Activated effector memory CD4-positive, alpha-beta T cell treated with anti-CD3 and anti-CD28 coated beads, Interleukin-2, amount 50 U/mL, for 16 hours (primary cell): ENCODE measurements at regions not wholly inside any gene's neighbourhood (a gene's known extent, or its start where the extent isn't known, plus 50 kb on each side); places are given as distances from the start of the nearest gene placed in this dataset.

Experiments
- DNase-seq: peaks from one replicate; pipeline ENCODE4 v3.0.0-alpha.2; 2020

DNA sequence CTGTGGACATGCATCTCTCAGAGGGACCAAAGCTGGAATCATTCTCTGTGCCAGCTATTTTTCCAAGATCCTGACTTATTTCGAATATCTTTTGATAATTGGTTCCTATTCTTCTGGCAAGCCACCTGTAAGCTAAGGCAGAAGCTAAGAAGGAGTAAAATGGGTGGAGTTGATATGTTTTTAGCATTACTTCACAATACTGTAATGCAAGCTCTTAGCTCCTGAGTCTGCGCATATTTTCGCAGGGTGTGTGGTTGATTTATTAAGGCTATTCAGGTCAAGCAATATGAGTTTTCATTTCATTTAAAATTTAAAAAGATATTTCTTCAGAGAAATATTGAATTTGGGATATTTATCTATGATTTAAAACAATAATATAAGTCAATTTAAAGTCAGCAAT lies 158.5 kb upstream of the ADAMTS16 start:
- no peak for DNase-seq

GRCh38 chr5:4983701-4984100 lies 156.4 kb upstream of the ADAMTS16 start:
- no peak for DNase-seq

GRCh38 chr5:4984461-4984860 lies 155.7 kb upstream of the ADAMTS16 start:
- DNase-seq = no peak

DNA sequence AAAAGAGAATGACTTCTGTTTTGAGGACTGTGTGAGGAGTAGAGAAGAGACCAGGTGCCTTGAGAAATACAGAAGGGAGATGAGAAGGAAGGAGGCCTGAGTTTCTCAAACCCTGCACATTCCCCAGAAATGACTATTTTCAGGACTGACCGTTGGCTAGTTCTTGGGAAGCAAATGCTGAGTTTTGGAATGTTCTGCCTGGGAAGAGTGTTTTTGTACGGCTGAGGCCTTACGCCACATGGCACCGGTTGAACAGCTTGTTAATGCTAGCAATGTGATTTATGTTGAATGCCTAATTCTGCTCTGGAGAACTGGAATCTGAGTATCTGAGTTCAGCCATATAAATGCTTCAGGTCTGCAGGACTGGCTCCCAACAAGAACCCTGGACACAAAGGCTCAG lies 152.7 kb upstream of the ADAMTS16 start:
- DNase-seq = no peak

DNA sequence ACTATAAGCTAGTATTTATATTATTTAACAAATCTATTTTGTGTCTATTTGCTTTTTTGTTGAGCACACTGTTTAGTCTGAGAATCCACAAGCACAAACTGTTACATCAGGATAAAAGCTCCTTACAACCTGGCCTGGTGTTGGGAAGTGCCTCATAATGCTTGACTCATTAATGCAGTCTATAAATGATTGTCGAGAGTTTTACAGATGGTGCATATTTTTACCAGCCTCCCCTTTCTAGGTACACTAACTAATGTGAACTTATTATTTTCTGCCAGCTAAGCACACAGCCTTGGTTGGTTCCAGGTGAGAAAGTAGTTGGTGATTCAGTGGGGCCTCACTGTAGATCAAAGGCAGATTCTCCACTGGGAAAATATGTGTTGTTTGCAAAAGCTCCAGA lies 151.0 kb upstream of the ADAMTS16 start:
- no peak for DNase-seq

- no peak for DNase-seq
These were observed 150.1 kb upstream of the ADAMTS16 start for GRCh38 chr5:4990017-4990416.

GRCh38 chr5:4990462-4990861 lies 149.7 kb upstream of the ADAMTS16 start:
- DNase-seq = no peak

- no peak for DNase-seq
These were observed 148.2 kb upstream of the ADAMTS16 start for GRCh38 chr5:4991925-4992324.

- DNase-seq = no peak
These were observed 145.1 kb upstream of the ADAMTS16 start for GRCh38 chr5:4995014-4995413.

- DNase-seq = no peak
These were observed 134.8 kb upstream of the ADAMTS16 start for GRCh38 chr5:5005353-5005752.

DNA sequence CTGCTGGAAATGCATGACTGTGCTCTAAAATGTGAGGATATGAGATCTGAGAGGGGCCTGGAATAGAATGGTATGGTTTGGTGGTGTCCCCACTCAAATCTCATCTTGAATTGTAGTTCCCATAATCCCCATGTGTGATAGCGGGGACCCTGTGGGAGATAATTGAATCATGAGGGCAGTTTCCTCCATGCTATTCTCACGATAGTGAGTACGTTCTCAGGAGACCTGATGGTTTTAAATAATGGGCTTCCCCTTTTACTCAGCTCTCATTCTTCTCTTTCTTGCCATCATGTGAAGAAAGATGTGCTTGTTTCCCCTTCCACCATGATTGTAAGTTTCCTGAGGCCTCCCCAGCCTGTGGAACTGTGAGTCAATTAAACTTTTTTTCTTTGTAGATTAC lies 133.6 kb upstream of the ADAMTS16 start:
- DNase-seq = no peak

GRCh38 chr5:5009240-5009639 lies 130.9 kb upstream of the ADAMTS16 start:
- no peak for DNase-seq

GRCh38 chr5:5011151-5011550 lies 129.0 kb upstream of the ADAMTS16 start:
- no peak for DNase-seq

- no peak for DNase-seq
These were observed 125.4 kb upstream of the ADAMTS16 start for GRCh38 chr5:5014586-5015235.

DNA sequence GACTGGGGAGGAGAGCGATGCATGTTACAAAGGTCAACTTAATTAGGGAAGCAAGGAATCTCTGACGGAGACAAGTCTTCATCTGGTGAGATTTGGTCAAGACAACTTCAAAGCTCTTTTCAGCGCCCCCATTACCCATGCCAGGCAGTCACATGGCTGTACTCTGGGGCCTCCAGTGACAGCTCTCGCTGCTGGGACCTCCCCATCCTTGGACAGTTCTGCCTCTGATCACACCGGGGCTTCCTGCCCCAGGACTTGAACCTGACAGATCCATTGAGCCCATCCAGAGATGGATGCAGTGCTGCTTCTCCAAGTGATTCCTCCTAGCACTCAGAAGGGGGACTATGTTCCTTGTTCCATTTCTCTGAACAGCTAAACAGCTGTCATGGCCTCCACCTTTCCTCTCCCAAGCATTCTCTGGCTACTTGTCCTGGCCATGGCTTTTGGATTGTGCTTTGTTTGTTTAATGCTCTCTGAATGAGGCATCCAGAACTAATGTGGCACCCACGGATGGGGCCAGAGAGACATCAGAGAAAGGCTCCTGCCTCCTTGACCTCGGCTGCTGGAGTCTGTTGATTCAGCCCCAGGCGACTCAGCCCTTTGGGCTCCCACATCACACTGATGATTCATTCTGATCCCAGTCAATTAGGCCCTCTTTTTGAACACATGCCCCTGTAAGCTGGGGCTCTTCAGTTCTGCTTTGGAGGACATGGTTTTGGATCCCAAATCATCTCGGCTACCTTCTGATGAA lies 122.1 kb upstream of the ADAMTS16 start:
- no peak for DNase-seq

- no peak for DNase-seq
These were observed 121.6 kb upstream of the ADAMTS16 start for GRCh38 chr5:5018578-5018970.

DNA sequence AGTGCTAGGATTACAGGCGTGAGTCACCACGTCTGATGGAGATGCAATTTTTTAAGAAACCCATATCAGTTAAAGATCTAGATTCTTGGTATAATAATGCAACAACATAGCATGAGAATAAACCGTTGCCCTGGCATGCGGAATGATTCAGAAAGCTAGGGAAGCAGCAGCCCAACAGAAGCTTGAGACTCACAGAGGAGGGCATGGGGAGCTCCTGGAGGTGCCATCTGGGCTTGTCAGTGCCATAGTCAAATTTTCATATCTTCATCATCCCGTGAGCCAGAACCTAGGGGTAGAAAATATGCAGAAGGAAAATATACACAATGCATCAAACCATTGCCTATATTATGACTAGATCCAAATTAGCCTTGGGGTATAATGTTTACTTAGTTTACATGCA lies 118.7 kb upstream of the ADAMTS16 start:
- DNase-seq = no peak

DNA sequence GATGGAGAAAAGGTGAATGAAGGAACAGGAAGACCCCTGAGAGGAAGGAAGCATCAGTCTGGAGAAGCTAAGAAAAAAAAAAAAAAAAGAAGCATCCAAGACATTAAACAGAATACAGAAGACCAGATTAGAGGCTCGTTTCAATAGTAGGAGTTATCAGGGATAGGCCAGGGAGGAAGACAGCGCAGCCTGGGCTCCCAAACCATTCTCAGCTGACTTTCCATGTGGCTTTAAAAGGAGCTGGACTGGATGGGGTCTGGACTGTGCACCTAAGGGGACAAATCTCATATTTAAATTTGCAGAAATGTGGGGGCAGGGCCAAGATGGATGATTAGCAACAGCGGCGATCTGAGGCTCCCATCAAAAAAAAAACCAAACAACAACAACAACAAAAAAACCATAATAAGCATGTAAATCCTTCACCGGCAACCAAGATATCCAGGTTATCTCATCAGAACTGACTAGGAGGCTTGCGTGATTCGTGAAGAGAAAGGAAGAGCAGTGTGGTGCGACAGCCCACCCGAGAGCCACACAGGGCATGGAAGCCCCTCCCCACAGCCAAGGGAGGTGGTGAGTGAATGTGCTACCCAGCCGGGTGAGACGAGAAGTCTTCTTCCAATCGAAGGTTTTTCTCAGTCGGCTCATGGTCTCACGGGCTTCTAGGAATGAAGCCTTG lies 114.9 kb upstream of the ADAMTS16 start:
- no peak for DNase-seq

- no peak for DNase-seq
These were observed 114.2 kb upstream of the ADAMTS16 start for GRCh38 chr5:5025774-5026408.

DNA sequence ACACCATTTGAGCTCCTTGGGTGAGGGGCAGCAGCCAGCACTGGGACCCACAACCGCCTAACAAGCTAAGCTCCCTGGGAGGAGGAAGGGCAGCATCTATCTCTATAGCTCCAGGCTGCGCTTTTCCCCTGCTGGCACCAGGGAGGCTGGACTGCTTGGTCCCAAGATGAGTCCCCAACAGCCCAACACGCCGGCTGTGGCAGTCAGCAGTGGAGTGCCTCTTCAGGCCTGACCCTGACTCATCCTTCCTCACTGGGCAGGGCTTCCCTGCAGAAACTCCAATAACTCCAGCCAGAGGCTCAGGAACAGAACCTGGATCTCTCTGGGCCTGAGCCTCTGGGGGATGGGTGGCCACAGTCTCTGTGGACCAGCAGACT lies 113.7 kb upstream of the ADAMTS16 start:
- DNase-seq = no peak

DNA sequence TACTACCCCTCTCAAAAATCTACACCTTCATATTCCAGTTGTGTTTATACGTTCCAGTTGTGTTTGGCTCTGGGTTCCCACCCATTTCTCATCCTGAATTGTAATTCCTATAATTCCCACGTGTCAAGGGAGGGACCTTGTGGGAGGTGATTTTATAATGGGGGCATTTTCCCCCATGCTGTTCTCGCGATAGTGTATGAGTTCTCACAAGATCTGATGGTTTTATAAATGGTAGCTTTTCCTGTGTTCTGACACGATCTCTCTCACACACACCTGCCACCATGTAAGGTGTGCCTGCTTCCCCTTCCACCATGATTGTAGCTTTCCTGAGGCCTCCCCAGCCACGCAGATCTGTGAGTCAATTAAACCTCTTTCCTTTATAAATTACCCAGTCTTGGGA lies 108.5 kb upstream of the ADAMTS16 start:
- no peak for DNase-seq

- no peak for DNase-seq
These were observed 102.5 kb upstream of the ADAMTS16 start for GRCh38 chr5:5037674-5038073.

- no peak for DNase-seq
These were observed 100.2 kb upstream of the ADAMTS16 start for GRCh38 chr5:5039918-5040317.

GRCh38 chr5:5040712-5041111 lies 99.4 kb upstream of the ADAMTS16 start:
- no peak for DNase-seq
